Endothelial cell of umbilical vein (primary cell): ENCODE measurements at regions not wholly inside any gene's neighbourhood (a gene's known extent, or its start where the extent isn't known, plus 50 kb on each side); places are given as distances from the start of the nearest gene placed in this dataset.

ENCODE experiments used
- CTCF ChIP-seq, 2 donors: IDR thresholded peaks; 1 replicate in 1 of 2; 2 replicates in 1 of 2; pipeline ENCODE4 v1.5.1; 2011; ENCODE audit warnings: low read length in 2 of 2, mild to moderate bottlenecking in 2 of 2, moderate library complexity in 2 of 2, control low read depth in 1 of 2, inconsistent platforms in 1 of 2, low read depth in 1 of 2; ENCODE audit not compliant: insufficient read depth in 1 of 2; ENCODE audit errors: extremely low read depth in 1 of 2
- EZH2 ChIP-seq: IDR thresholded peaks from 2 replicates; pipeline ENCODE4 v1.6.1; 2012; ENCODE audit warnings: borderline replicate concordance, low read depth, mild to moderate bottlenecking, moderate library complexity, low read length, inconsistent platforms; ENCODE audit not compliant: severe bottlenecking
- JUN ChIP-seq: IDR thresholded peaks from 2 replicates; pipeline ENCODE4 v1.6.1; 2011; ENCODE audit warnings: borderline replicate concordance, low read depth; ENCODE audit not compliant: insufficient read length, insufficient read depth
- MYC ChIP-seq: IDR thresholded peaks from one replicate; pipeline ENCODE4 v1.6.1; 2011; ENCODE audit warnings: mild to moderate bottlenecking, low read depth, low read length
- POLR2A ChIP-seq: IDR thresholded peaks from 2 replicates; pipeline ENCODE4 v1.6.1; 2012; ENCODE audit warnings: low read depth, mild to moderate bottlenecking, control low read depth, low read length
- POLR2AphosphoS5 ChIP-seq: IDR thresholded peaks from 2 replicates; pipeline ENCODE4 v1.6.1; 2012; ENCODE audit warnings: low read depth, mild to moderate bottlenecking, control low read depth, low read length, moderate library complexity; ENCODE audit not compliant: insufficient read depth
- TF ChIP-seq, protein P1 (sequence below): IDR thresholded peaks from 2 replicates; pipeline ENCODE4 v1.6.1; 2011; ENCODE audit not compliant: insufficient read depth, insufficient read length

DNA sequence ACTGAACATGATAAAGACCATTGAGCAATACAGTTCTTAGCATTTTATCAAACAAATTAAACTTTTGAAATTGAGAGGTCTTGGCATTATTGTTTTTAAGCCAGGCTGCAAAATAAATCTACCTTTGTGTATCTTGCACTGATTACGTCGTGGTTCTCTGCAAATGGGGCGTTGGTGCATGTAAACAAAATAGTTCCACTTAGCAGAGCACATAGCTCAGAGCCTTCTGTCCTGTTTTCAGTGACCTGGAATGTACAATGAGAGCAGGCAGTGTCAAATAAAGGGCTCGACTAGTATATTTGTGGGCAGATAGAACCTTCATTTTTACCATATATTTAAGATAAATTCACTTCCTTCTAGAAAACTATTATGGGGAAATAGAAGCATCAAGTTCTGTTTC is 333.9 kb upstream of the SMIM30 start:
- TF ChIP-seq CTCF (IDR thresholded peaks at IDR 0.05; ENCODE audit: extremely low read depth in 1 of 2, insufficient read depth in 1 of 2, low read depth in 1 of 2, low read length in 2 of 2) = no peak
- no peak for TF ChIP-seq EZH2
- TF ChIP-seq, protein P1, sequence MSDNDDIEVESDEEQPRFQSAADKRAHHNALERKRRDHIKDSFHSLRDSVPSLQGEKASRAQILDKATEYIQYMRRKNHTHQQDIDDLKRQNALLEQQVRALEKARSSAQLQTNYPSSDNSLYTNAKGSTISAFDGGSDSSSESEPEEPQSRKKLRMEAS = no peak
- TF ChIP-seq JUN = no peak
- TF ChIP-seq POLR2AphosphoS5 = no peak
- no peak for TF ChIP-seq MYC
- no peak for TF ChIP-seq POLR2A
